GM18858 (cell line): ENCODE measurements at regions not wholly inside any gene's neighbourhood (a gene's known extent, or its start where the extent isn't known, plus 50 kb on each side); places are given as distances from the start of the nearest gene placed in this dataset.

ENCODE experiments used
- ATAC-seq: cut with Tn5 transposase; IDR thresholded peaks from one replicate; pipeline ENCODE4 v1.9.1; 2021; ENCODE audit not compliant: unreplicated experiment

DNA sequence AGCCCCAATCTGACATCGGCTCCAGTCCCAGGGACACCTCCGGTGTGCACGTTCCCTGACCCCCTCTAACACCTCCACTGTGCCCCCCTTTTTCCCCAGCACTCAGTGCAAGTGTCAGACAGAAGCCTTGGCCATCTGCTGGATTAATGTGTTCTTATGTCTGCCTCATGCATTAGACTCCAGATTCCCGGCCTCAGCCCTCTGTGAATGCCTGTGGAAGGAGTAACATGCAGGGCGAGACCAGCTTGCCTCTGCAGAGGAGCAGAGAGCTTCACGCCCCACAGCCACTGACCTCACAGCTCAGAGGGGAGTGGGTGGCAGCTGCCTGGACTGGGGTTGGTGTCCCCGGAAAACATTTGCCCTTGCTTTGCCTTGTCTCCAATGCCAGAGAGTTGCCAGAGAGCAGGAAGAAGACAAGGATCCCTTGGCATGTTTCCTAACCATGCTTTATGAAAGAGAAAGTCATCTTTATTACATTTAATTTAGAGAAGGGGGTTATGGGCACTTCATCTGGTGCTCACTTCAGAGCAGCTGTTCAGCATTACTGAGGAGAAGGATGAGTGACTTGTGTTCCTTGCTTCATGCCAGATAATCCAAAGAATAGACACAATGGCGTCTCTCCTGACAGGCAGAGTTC lies 91.6 kb upstream of the CXCL12 start:
- no peak for ATAC-seq

DNA sequence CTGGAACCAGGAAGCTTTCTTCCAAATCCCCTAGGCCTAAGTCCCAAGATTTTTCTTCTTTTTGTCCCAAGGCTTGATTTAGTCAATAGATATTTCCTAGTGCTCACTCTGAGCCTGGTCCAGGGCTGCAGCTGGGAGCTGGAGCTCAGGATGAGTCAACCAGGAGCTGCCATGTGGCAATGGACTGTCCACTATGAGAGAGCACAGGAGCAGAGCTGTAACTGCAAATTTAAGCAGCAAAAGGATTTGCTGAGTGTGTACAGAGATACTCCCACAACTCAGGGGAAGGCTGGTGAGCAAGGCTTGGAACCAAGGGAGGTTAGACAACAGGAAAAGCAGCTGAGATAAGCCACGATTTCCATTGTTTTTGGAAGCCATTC lies 92.1 kb upstream of the CXCL12 start:
- ATAC-seq, result no peak

DNA sequence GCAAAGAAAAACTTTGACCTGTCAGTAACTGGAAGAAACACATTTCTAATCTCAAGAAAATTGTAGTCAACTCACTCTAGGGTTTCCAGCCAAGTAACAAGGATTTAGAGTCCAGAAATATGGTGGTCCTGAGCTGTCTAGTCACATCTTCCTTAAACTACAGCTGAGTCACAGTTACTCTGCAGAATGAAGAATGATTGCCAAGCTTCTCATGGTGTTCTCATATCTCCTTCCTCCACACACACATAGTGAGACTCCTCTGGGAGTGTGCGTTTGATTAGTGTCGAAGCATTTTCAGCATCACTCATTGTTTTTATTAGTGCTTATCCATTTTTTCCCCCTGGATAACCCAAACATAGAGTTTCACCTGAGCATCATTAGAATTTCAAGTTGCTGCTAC lies 93.1 kb upstream of the CXCL12 start:
- ATAC-seq, result no peak

DNA sequence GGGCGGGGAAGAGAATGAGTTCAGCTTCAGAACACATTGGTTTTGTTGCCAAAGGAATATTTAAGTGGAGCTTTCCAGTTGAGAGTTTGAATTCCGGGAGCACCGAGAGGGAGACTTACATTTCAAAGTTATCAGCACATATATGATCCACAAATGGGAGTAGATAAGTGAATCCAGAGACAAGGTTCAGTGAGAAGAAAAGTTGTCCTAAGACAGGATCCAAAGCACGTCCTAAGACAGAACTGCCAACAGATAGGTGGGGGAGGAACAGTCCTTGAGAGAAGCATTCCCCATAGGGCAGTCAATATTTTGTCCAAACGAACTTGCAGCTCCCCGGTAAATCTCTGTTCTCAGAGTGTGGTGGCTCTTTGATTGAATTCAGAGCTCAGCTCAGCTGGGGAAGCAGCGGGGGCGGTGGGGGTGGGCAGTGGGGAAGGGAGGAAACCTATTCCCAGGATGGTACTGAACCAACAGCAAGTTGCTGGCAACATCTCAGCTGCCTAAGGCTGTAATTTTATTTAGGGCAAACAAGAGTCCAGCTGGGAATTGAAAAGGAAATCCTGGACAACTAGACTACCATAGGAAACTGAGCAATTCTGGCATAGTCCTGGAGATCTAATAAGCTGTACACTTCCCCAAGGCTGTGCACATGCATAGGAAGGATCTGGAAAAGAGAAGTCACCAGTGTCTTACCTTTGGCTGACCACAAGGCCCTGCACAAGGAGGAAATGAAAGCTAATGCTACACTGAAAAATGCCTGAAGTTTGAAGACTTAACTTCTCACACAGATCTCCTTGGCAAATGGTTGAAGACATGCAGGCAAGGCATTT lies 94.2 kb upstream of the CXCL12 start:
- no peak for ATAC-seq

DNA sequence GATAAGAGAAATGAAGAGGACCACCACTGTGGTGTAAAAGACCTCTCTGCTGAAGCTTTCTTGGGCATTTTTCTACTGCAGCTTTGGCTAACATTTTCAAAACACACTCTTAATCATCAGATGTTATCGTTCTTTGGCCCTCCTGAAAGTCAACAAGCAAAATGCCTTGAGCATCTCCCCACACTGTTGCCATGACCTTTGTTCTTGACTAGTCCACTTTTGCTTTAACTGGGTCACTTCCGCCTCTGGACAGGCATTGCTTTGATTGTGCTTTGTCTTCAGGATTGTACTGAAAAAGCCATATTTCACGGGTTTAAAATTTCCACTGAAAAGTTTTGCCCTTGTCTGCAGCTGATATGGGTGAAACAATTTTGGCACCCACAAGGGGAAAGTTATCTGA lies 107.8 kb upstream of the CXCL12 start:
- ATAC-seq, result no peak

DNA sequence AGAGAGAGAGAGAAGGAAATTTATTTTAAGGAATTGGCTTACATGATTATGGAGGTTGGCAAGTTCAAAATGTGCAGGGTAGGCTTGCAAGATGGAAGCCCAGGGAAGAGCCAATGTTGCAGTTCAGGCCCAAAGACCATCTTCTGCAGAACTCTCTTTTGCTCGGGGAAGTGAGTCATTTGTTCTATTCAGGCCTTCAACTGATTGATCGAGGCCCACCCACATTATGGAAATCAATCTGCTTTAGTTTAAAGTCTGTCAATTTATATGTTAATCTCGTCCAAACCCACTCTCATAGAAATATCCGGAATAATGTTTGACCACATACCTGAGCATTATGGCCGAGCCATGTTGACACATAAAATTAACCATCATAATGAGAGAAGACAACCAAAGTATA lies 113.3 kb upstream of the CXCL12 start:
- no peak for ATAC-seq

DNA sequence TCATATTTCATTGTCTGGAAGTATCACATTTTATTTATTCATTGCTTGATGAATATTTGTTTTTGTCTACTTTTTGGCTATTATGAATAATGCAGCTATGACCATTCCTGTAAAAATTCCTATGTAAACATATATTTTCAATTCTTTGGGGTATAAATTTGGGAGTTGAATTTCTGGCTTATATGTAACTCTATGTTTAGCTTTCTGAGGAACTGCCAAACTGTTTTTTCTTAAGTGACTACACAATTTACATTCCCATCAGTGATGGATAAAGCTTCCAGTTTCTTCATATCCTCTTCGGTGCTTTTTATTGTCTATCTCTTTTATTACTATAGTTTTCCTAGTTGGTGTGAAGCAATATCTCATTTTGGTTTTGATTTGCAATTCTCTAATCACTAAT lies 115.6 kb upstream of the CXCL12 start:
- no peak for ATAC-seq

DNA sequence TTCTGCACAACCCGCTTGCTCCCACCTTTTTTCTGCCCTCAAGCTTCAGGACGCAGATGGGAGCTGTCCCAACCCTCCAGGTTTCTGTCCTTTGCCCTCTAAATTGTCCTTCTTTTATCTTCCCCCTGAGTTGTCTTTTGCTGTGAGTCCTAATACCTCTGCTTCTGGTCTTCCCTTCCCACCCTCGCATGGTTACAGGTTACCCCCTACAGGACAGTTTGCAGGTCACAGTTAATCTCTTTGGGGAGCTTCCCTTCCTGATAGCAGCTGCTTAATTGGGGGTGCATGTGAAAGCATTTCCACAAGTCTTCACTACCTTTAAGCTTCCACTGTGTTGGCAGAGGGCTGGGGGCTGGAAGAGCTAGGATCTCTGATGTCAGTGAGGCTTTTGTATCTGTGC lies 121.5 kb upstream of the CXCL12 start:
- ATAC-seq, result no peak

DNA sequence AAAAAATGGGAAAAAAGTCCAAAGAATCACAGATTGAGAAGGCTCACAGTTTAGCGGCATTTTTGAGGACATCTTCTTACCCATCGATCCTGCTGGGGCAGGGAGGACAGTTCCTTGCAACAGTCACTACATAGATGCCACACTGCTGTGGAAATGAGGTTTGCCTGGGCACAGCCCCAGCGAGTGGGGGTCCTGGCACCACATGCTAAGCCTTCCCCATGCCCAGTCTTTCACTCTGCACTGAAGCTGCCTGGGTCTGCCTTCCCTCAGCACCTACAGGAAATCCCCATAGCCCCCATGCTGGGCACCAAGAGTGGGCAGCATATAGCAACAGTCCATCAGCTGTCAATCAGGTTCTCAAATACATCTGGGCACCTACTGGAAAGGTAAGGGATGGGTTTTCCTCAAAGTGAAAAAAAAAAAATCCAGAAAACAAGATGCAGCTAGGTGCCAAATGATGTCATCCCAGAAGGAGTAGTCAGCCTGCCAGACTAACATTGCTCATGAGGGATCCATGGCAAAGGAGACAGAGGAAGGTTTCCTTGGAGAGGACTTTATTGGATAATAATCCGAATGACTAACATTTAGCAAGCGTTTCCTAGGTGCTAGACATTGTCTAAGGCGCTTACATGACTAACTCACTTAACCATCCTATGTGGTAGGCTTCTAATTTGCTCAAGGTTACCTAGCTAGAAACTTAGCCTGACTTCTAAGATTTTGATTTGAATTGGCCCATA lies 125.7 kb upstream of the CXCL12 start:
- ATAC-seq, result no peak

DNA sequence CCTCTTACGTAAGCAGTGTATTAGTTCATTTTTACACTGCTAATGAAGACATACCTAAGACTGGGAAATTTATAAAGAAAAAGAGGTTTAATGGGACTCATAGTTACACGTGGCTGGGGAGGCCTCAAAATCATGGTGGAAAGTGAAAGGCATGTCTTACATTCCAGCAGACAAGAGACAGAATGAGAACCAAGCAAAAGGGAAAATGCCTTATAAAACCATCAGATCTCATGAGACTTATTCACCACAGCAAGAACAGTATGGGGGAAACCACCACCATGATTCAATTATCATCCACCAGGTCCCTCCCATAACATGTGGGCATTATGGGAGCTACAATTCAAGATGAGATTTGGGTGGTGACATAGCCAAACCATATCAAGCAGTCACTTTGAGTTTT lies 126.3 kb upstream of the CXCL12 start:
- ATAC-seq, result no peak

DNA sequence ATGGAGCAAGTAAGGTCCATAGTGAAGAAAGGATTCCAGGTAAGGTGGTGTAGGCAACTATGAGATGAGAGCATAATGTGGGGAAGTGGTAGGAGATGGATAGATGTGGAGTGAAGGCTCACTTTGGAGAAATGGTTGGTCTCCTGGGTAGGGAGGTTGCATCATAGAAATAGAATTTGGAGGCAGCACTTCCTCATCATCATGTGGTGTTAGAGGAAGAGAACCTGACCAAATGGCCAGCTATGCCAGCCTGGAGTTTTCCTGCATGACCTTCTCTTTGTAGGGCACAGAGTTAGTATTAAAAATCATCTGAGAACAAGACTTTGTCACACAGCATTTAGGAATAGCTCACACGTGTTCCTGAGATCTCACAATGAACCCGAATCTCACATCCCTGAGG lies 126.7 kb upstream of the CXCL12 start:
- ATAC-seq, result no peak

DNA sequence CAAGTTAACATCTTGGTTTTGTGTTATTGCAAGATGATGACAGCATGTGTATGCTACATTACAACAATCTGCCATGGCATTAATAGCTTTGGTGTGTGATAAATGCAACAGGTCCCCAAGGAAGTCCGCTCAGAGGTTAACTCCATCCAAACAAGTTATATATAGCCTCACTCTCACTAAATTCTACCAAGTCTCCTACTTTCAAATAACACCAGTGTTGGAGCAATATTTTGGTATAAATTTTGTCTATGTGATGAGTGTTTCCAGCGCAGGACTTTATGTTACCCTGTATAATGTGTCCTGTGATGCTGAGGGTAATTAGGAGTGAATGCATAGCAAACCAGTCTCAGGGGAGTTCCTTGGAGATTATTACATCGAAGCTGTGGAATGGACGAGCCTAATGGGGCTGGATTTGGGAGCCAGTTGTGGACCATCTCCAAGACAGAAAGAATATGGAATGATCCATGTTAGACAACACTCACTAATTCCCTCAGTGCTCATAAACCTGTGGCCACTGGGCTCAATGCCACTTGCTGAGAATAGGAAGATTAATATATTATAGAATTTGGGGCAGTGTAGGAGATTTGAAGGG lies 127.6 kb upstream of the CXCL12 start:
- no peak for ATAC-seq

DNA sequence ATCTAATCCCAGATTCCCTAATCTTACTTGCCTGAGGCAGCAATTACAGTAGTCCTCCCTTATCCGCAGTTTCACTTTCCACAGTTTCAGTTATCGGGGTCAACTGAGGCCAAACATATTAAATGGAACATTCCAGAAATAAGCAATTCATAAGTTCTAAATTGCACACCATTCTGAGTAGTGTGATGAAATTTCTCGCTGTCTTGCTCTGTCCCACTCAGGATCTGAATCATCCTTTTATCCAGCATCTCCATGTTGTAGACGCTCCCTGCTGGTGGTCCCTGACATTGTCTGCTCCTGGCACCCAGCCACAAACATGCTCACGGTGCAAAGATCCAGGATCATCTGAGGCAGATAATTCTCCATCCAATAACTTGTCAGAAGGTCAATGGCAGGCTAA lies 128.7 kb upstream of the CXCL12 start:
- no peak for ATAC-seq

DNA sequence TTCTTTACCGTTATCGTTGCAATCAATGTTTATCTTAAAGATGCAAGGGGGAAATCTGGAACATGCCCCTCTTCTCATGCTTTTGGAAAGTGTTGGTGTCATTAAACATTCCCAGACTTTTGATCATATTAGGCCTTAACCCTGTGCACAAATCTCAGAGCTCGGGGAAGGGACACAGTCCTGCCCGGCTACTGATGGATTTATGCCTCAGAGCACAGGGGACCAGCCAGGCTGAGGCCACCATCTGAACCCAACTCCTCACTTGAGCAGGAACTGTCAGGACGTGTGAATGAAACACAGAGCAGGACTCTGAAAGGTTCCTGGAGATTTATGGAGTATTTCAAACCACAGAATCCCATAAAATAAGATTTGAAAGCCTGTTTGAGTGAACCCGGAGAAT lies 132.0 kb upstream of the CXCL12 start:
- no peak for ATAC-seq

DNA sequence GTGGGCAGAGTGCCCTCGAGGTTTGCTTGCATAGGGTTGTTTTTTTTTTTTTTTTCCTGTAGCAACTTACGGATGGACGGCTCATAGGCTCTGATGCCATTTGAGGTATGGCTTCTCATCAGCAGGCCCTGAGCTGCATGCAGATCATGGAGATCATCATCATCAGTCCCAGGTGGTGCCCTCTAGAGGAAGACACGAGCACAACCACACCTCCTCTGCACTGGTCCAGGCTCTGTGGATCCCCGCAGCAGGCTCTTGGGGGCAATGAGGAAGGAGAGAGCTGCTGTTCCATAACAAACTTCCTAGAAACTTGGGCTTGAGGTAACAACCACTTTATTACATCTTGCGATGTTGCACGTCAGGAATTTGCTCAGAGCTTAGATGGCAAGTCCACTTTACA lies 132.7 kb upstream of the CXCL12 start:
- ATAC-seq, result no peak

DNA sequence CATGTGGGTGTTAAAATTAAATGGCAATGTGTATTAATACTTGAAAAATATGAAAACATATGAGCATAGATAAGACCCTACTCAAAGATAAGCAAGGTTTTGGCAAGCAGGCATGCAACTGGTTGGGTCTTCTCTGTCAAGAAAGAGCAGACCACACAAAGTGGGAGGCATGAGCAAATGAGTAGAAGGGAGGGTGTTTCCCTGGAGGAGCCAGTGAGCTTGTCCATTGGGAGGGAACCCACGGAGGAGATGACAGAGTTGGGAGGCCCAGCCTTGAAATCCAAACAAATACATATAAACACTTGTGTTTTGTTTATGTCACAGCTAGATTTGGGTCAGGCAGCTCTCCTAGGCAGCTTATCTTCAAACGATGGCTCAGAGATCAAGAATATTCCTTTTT lies 134.5 kb upstream of the CXCL12 start:
- ATAC-seq, result no peak

DNA sequence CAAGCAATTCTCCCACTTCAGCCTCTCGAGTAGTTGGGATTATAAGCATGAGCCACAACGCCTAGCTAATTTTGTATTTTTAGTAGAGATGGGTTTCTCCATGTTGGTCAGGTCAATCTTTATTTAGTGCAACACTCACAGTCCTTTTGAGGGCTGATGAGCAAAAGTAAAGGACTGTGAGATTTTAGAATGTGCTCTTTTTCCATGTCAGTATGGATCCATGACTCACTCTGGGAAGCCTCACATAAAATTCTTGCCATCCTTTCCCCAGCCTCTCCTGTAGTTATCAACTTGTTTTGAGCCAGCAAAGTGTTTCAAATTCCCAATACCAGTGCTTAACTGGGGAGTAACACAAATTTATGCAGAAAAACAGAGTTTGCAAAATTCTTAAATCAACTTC lies 135.8 kb upstream of the CXCL12 start:
- ATAC-seq, result no peak

DNA sequence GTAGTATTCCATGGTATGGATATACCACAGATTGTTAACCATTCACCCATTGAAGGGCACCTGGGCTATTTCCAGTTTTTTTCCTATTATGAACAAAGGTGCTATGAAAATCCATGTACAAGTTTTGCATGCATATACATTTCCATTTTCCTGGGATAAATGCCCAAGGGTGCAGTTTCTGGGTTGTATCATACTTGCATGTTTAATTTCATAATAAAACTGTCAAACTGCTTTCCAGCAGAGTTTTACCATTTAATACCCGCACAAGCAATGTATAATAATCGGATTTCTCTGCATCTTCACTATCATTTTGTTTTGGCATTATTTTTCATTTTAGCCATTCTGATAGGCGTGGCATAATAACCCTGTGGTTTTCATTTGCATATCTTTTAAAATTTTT lies 154.3 kb upstream of the CXCL12 start:
- ATAC-seq, result no peak

DNA sequence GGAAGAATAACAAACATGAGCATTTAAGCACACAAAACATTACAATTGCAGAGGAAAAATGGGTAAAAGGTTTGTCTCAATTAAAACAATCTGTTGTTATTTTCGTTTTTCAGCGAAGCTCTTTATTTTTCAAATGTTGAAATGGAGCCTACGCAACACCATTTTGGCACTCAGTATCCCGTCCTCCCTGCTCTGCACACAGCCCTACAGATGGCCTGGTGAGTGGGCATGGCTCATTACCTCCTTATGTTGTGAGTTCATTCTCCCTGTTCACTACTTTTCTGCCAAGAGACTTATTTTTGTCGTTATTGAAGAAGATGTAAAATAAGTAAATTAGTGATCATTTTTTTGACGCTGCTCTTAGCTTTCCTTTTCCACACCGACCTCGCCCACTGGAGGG lies 167.8 kb upstream of the CXCL12 start:
- no peak for ATAC-seq

DNA sequence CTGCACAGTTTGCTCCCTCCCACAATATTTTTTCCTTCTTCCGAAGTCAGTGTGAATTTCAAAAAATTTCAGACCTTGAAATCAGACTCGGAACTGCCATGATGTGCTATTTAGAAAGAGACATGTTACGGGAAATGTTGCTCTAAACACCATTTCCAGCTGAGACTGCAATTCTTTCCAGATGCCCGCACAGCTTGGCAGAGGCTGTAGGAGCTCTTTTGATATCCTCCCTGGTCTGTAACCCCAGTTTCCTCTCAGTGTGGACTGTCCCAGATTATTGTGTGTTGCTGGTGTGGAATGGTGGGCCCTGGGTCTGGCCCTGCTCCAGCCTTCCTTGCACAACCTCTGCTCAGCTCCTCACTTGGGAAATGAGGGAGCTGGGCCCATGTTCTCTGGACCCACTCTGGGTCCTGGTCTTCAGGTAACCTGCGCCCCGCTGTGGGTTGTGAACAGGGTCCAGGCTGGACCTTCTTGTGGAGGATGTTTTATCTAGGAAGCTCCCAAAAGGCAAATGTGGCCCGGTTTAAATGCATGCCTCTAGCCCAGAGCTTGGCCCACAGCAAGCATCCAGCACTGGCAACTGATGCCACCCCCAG lies 172.8 kb upstream of the CXCL12 start:
- no peak for ATAC-seq

DNA sequence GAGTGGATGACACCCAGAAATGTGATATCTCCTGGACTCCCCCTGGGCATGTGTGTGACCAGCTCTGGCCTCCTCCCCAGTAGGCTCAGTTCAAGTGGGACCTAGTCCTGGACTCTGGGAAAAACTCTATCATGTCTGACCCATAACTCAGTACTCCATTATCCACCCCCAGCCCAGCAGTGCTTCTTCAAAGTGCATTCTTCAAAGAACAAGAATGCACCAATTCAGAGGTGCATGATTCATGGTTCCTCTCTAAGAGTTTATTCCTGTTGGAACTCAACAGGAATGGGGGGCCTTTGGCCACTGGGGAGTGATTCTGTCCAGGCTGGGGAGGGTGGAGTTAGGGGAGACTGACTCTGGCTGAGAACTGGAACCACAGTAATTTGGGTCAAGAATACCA lies 173.6 kb upstream of the CXCL12 start:
- ATAC-seq, result no peak
